Upper lobe of left lung (tissue), 4 donors: ENCODE measurements at regions not wholly inside any gene's neighbourhood (a gene's known extent, or its start where the extent isn't known, plus 50 kb on each side); places are given as distances from the start of the nearest gene placed in this dataset.

Experiments
- CTCF ChIP-seq, 6 experiments: fragments of 450-650 bp in 4 of 6; fragments of 200-600 bp in 2 of 6; sonication (generic) in 2 of 6; IDR thresholded peaks; one replicate each; pipeline ENCODE4 v1.5.1; 2016 to 2019; ENCODE audit warnings: antibody characterized with exemption in 6 of 6
- EP300 ChIP-seq, 4 donors: sonication (generic); formaldehyde crosslinking; IDR thresholded peaks; one replicate each; pipeline ENCODE4 v1.5.1; 2017; ENCODE audit warnings: antibody characterized with exemption in 4 of 4, control low read depth in 2 of 4
- POLR2A ChIP-seq, 4 donors: fragments of 450-650 bp; IDR thresholded peaks; one replicate each; pipeline ENCODE4 v1.5.1; 2016 to 2017; ENCODE audit warnings: antibody characterized with exemption in 4 of 4, mild to moderate bottlenecking in 2 of 4
- POLR2AphosphoS5 ChIP-seq, 2 donors: sonication (generic); formaldehyde crosslinking; IDR thresholded peaks; one replicate each; pipeline ENCODE4 v1.5.1; 2017; ENCODE audit warnings: antibody characterized with exemption in 2 of 2

GRCh38 chr20:4369798-4370124 lies 120.7 kb upstream of the ADRA1D start:
- TF ChIP-seq CTCF (IDR thresholded peaks at IDR 0.05) (no peak), POLR2A (IDR thresholded peaks at IDR 0.05) (no peak), POLR2AphosphoS5 (IDR thresholded peaks at IDR 0.05) (no peak), EP300 (IDR thresholded peaks at IDR 0.05) (no peak)
